Heart right ventricle (tissue), 16 donors: ENCODE measurements at regions not wholly inside any gene's neighbourhood (a gene's known extent, or its start where the extent isn't known, plus 50 kb on each side); places are given as distances from the start of the nearest gene placed in this dataset.

Experiments used
- ATAC-seq, 8 donors: fragments of 200-7000 bp; cut with Tn5 transposase; one replicate each; pipeline ENCODE4 v1.9.1; 2020; ENCODE audit warnings: mild to moderate bottlenecking in 8 of 8, moderate library complexity in 8 of 8, moderate number of reproducible peaks in 1 of 8
- DNase-seq, 2 donors: peaks; one replicate each; pipeline ENCODE4 v3.0.0-alpha.2; 2020
- H3K27ac ChIP-seq, 10 donors: fragments of 200-600 bp; sonication (generic) in 2 of 10; one replicate each; pipeline versions ENCODE4 v1.5.0 to v1.8.0; 2020 to 2022; ENCODE audit warnings: mild to moderate bottlenecking in 3 of 10
- H3K27me3 ChIP-seq, 7 donors: fragments of 200-600 bp; one replicate each; pipeline ENCODE4 v1.8.0; 2021 to 2022; ENCODE audit warnings: mild to moderate bottlenecking in 2 of 7
- H3K36me3 ChIP-seq, 9 donors: fragments of 200-600 bp; sonication (generic) in 1 of 9; one replicate each; pipeline versions ENCODE4 v1.5.0 to v1.8.0; 2020 to 2022; ENCODE audit warnings: mild to moderate bottlenecking in 2 of 9
- H3K4me1 ChIP-seq, 9 donors: fragments of 200-600 bp; sonication (generic) in 1 of 9; one replicate each; pipeline versions ENCODE4 v1.5.0 to v1.8.0; 2020 to 2022; ENCODE audit warnings: mild to moderate bottlenecking in 4 of 9
- H3K4me3 ChIP-seq, 10 donors: fragments of 200-600 bp; sonication (generic) in 2 of 10; one replicate each; pipeline versions ENCODE4 v1.5.0 to v1.8.0; 2020 to 2022; ENCODE audit warnings: mild to moderate bottlenecking in 7 of 10, moderate library complexity in 2 of 10
- H3K9me3 ChIP-seq, 11 donors: fragments of 200-600 bp in 10 of 11; sonication (generic) in 2 of 11; one replicate each; pipeline versions ENCODE4 v1.5.0 to v1.8.0; 2013 to 2022; ENCODE audit warnings: mild to moderate bottlenecking in 2 of 11, control low read depth in 1 of 11, moderate library complexity in 1 of 11
- CTCF ChIP-seq, 9 donors: fragments of 200-600 bp; sonication (generic) in 2 of 9; IDR thresholded peaks; one replicate each; pipeline versions ENCODE4 v1.5.0 to v1.8.0; 2021 to 2022; ENCODE audit warnings: antibody characterized with exemption in 9 of 9, mild to moderate bottlenecking in 5 of 9, moderate library complexity in 1 of 9
- WGBS, 2 donors: extraction: QIAGEN DNeasy Blood & Tissue Kit; methylation state at CpG; one replicate each; pipeline ENCODE4 v1.1.7; 2013; ENCODE audit warnings: inconsistent platforms in 1 of 2; 5-methylcytosine and 5-hydroxymethylcytosine counted together
- intact Hi-C, 10 donors: fragments of 100-400 bp; cut with DNase I; formaldehyde crosslinking; loops; one replicate each; pipeline versions ENCODE4 v1.11.1 to v1.14.2; 2022
- donor health status: Arrhythmogenic right ventricular cardiomyopathy.
- donor health status: ischemic (EF 13 %, LVEDD 7.1; RV severe dilation, severe dysfunction).
- donor health status: healthy with polysubstance abuse.
- donor health status: DM: no; HTN: yes; CAD: no.
- donor health status: DM: no; HTN: no; CAD: no.
- donor health status: ischemic (EF 25% LVEDD 6.9; RV normal size, moderate dysfunction).
- donor health status: ischemic (EF 25% LVEDD 5.7; RV mildly dilated, moderate dysfunction).
- donor health status: healthy.
- donor health status: DM: yes; HTN: yes; CAD: no.
- donor health status: Ischemic cardiomyopathy.
- donor health status: ischemic (EF 35%, LVEDD 5.7; RV mildly dilated, moderate dysfunction).
- donor health status: nonischemic (EF 11% LVEDD 7.7; RV severe dilation, severe dysfunction).
- donor health status: DM: yes; HTN: yes; CAD: no.
- donor health status: PGD.
- donor health status: ischemic (EF 29% LVEDD 5.4; RV normal size, mild dysfunction).
- donor health status: nonischemic (EF 23%, LVEDD 6.1; RV moderate dilation, normal function).

GRCh38 chr18:25895518-25895917, 194.9 kb downstream of the SS18 start:
- Histone ChIP-seq H3K4me1 (no peaks in the 10 kb centered on the region), H3K27me3 (peaks cover 0 to 5% (median 0%) of the 10 kb centered on the region in 7 donors), H3K27ac (no peak overlapping the region), H3K9me3 (peaks cover 0 to 5% (median 0%) of the 10 kb centered on the region in 11 donors), H3K36me3 (no peaks in the 10 kb centered on the region), H3K4me3 (no peak overlapping the region)
- TF ChIP-seq CTCF (IDR thresholded peaks at IDR 0.05) = no peak
- intact Hi-C loops = loop anchor here in 8 of 10 donors (5.0 to 10.0 kb wide), 3 partner anchors 1018 to 1301 kb away; no protein-coding TSS in a partner anchor
- WGBS, 2 donors = 73 to 92% methylated on average over 3 of the region's 3 CpGs
- no peak for DNase-seq
- no peak for ATAC-seq

GRCh38 chr18:25886283-25886682, 204.1 kb downstream of the SS18 start:
- no peak for TF ChIP-seq CTCF (IDR thresholded peaks at IDR 0.05)
- intact Hi-C loops = no loop called here

GRCh38 chr18:25883091-25883490, 207.3 kb downstream of the SS18 start:
- TF ChIP-seq CTCF (IDR thresholded peaks at IDR 0.05) = no peak
- DNase-seq (no peak), ATAC-seq (no peak)
- H3K27ac ChIP-seq = no peak overlapping the region
- intact Hi-C loops = no loop called here
- whole genome bisulfite sequencing, 2 donors = 71 to 78% methylated on average over 4 of the region's 4 CpGs
- no peaks in the 10 kb centered on the region for H3K36me3 ChIP-seq
- H3K4me1 ChIP-seq = no peaks in the 10 kb centered on the region
- H3K9me3 ChIP-seq = peaks cover 0 to 32% (median 5%) of the 10 kb centered on the region in 11 donors
- peaks cover 0 to 10% (median 0%) of the 10 kb centered on the region in 7 donors for H3K27me3 ChIP-seq
- H3K4me3 ChIP-seq = no peak overlapping the region

More at GRCh38 chr18:25886283-25886682, 204.1 kb downstream of the SS18 start:
- Histone ChIP-seq H3K27ac (no peak overlapping the region), H3K4me1 (no peaks in the 10 kb centered on the region), H3K9me3 (peaks cover 0 to 49% (median 5%) of the 10 kb centered on the region in 11 donors), H3K4me3 (no peak overlapping the region), H3K27me3 (no peaks in the 10 kb centered on the region), H3K36me3 (no peaks in the 10 kb centered on the region)
- DNase-seq (no peak), ATAC-seq (no peak)

- Histone ChIP-seq H3K27me3 (peaks cover 0 to 19% (median 5%) of the 10 kb centered on the region in 7 donors), H3K27ac (no peak overlapping the region), H3K9me3 (peaks cover 0 to 13% (median 4%) of the 10 kb centered on the region in 11 donors), H3K36me3 (no peaks in the 10 kb centered on the region), H3K4me1 (peaks cover 0 to 3% (median 0%) of the 10 kb centered on the region in 9 donors), H3K4me3 (no peak overlapping the region)
- ATAC-seq (no peak), DNase-seq (no peak)
- intact Hi-C loops = no loop called here
- TF ChIP-seq CTCF (IDR thresholded peaks at IDR 0.05) = no peak
- WGBS, 2 donors = 90 to 94% methylated on average over 2 of the region's 2 CpGs
These were observed 209.3 kb downstream of the SS18 start for GRCh38 chr18:25881149-25881548.
